ENCODE measurements at regions not wholly inside any gene's neighbourhood (a gene's known extent, or its start where the extent isn't known, plus 50 kb on each side); places are given as distances from the start of the nearest gene placed in this dataset.
"Not testable (repeated sequence)": the region's sequence is repeated elsewhere in the genome, so short reads cannot be mapped to it uniquely, and the experiment has no call there.

- H3K27ac ChIP-seq (ENCODE audit: low read depth in 2 of 2, low read length in 1 of 2); H3K36me3 ChIP-seq (replicated peaks in 1 of 2; ENCODE audit: control insufficient read depth in 1 of 2, insufficient read depth in 2 of 2, low read length in 1 of 2); H3K27me3 ChIP-seq (ENCODE audit: insufficient read depth); H3F3A ChIP-seq (replicated peaks; ENCODE audit: insufficient read depth); H3K79me2 ChIP-seq (ENCODE audit: insufficient read depth); DNase-seq; H3K9me3 ChIP-seq; H3K9me2 ChIP-seq; CTCF ChIA-PET; H3K4me1 ChIP-seq (ENCODE audit: control insufficient read depth in 1 of 2, insufficient read depth in 2 of 2, low read depth in 1 of 2, low read length in 1 of 2); H3K4me3 ChIP-seq (ENCODE audit: low read depth in 2 of 2, low read length in 1 of 2); H2AFZ ChIP-seq (ENCODE audit: low read depth); POLR2A ChIA-PET; H3K9ac ChIP-seq; H3K4me2 ChIP-seq; H4K20me1 ChIP-seq (ENCODE audit: insufficient read depth): not testable (repeated sequence)
- WGBS (ENCODE audit: low lambda C conversion rate) = 0% methylated on average over 1 of the region's 7 CpGs
Observed at GRCh38 chr4:4019071-4019470, 207.7 kb downstream of the OTOP1 start.

DNA sequence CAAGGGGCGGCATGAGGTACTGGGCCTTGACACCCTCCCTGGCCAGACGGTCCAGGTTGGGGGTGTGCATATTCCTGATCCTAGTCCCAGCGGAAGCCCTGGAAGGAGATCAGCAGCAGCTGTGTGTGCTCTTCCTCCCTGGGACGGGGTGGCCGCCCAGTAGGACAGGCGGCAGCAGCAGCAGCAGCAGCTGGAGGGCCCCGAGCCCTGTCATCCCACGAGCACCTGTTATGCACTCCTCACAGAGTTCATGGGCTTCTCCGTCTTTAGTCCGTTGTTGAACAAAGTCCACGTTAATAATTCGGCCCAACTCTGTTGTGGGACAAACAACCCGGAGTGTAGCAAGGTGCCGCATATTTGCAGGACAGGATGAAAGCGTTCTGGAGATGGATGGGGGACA lies 205.6 kb downstream of the OTOP1 start:
- H3K9me2 ChIP-seq; H4K20me1 ChIP-seq (ENCODE audit: insufficient read depth); H3K4me2 ChIP-seq: not testable (repeated sequence)

GRCh38 chr4:4026708-4027107 lies 200.0 kb downstream of the OTOP1 start:
- H4K20me1 ChIP-seq (ENCODE audit: insufficient read depth); H3K27me3 ChIP-seq (ENCODE audit: insufficient read depth); H3K79me2 ChIP-seq (ENCODE audit: insufficient read depth); POLR2A ChIA-PET; CTCF ChIA-PET; H3K27ac ChIP-seq (ENCODE audit: low read depth in 2 of 2, low read length in 1 of 2); H3K4me2 ChIP-seq; H3K9ac ChIP-seq; H3K4me3 ChIP-seq (ENCODE audit: low read depth in 2 of 2, low read length in 1 of 2); H3F3A ChIP-seq (replicated peaks; ENCODE audit: insufficient read depth); H3K4me1 ChIP-seq (ENCODE audit: control insufficient read depth in 1 of 2, insufficient read depth in 2 of 2, low read depth in 1 of 2, low read length in 1 of 2); DNase-seq; H2AFZ ChIP-seq (ENCODE audit: low read depth); H3K9me3 ChIP-seq; H3K36me3 ChIP-seq (replicated peaks in 1 of 2; ENCODE audit: control insufficient read depth in 1 of 2, insufficient read depth in 2 of 2, low read length in 1 of 2); H3K9me2 ChIP-seq: not testable (repeated sequence)
- TF ChIP-seq USF1 (IDR thresholded peaks at IDR 0.05; ENCODE audit: borderline replicate concordance, low read depth) = peak; percentile 23; the same call in 1 of the 2 replicates
- WGBS (ENCODE audit: low lambda C conversion rate) = 1% methylated on average over 4 of the region's 4 CpGs

More for the DNA sequence above, 205.6 kb downstream of the OTOP1 start:
- H3K4me3 ChIP-seq (ENCODE audit: low read depth in 2 of 2, low read length in 1 of 2); H3K79me2 ChIP-seq (ENCODE audit: insufficient read depth); H2AFZ ChIP-seq (ENCODE audit: low read depth); DNase-seq; CTCF ChIA-PET; POLR2A ChIA-PET; H3K27ac ChIP-seq (ENCODE audit: low read depth in 2 of 2, low read length in 1 of 2); H3K9ac ChIP-seq; H3K27me3 ChIP-seq (ENCODE audit: insufficient read depth); H3K36me3 ChIP-seq (replicated peaks in 1 of 2; ENCODE audit: control insufficient read depth in 1 of 2, insufficient read depth in 2 of 2, low read length in 1 of 2); H3K4me1 ChIP-seq (ENCODE audit: control insufficient read depth in 1 of 2, insufficient read depth in 2 of 2, low read depth in 1 of 2, low read length in 1 of 2); H3F3A ChIP-seq (replicated peaks; ENCODE audit: insufficient read depth); H3K9me3 ChIP-seq: not testable (repeated sequence)
- 0% methylated on average over 1 of the region's 15 CpGs for WGBS (ENCODE audit: low lambda C conversion rate)

DNA sequence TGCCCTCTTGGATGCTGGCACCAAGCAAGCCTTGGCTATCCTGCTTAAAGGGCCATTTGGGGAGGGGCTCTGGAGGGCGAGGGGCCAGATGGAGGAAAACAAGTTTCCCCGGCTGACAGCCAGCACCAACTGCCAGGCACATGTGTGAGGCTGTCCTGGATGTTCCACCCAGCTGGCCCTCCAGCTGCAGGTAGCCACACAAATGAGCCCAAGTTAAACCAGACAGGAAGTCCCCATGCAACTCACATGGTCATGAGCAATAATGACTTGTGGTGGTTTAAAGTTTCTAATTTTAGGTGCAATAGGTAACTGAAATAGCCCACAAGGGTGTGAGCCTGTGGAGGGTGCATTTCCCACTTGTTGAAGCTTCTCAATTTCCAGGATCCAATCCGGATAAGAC lies 198.0 kb downstream of the OTOP1 start:
- H3F3A ChIP-seq (replicated peaks; ENCODE audit: insufficient read depth); CTCF ChIA-PET; H3K9me3 ChIP-seq; H3K27me3 ChIP-seq (ENCODE audit: insufficient read depth); H3K79me2 ChIP-seq (ENCODE audit: insufficient read depth); H3K4me3 ChIP-seq (ENCODE audit: low read depth in 2 of 2, low read length in 1 of 2); H4K20me1 ChIP-seq (ENCODE audit: insufficient read depth); H3K4me2 ChIP-seq; H3K36me3 ChIP-seq (replicated peaks in 1 of 2; ENCODE audit: control insufficient read depth in 1 of 2, insufficient read depth in 2 of 2, low read length in 1 of 2); H3K27ac ChIP-seq (ENCODE audit: low read depth in 2 of 2, low read length in 1 of 2); H3K9me2 ChIP-seq; H3K4me1 ChIP-seq (ENCODE audit: control insufficient read depth in 1 of 2, insufficient read depth in 2 of 2, low read depth in 1 of 2, low read length in 1 of 2); H3K9ac ChIP-seq; POLR2A ChIA-PET; H2AFZ ChIP-seq (ENCODE audit: low read depth); DNase-seq: not testable (repeated sequence)
- WGBS (ENCODE audit: low lambda C conversion rate) = 0% methylated on average over 3 of the region's 3 CpGs

DNA sequence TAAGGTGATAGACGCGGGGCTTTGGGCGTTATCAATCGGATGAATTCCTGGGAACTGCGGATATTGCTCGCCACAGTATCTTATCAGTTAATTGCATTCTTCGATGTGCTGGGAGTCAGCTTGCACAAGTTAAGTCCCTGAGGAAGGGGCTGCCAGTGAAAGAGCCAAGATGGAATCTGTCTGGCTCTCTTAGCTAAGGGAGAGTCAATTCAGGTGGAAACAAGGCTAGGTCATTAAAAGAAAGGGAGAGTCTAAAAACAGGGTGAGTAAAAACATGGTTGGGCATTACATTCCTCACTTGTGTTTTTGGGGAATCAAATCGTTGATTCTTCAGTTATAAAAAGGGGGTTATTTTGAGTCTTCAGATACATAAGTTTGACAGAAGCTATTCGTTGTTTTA lies 196.2 kb downstream of the OTOP1 start:
- H3K27ac ChIP-seq (ENCODE audit: low read depth in 2 of 2, low read length in 1 of 2); POLR2A ChIA-PET; DNase-seq; H3K27me3 ChIP-seq (ENCODE audit: insufficient read depth); H3K4me2 ChIP-seq; H3K36me3 ChIP-seq (replicated peaks in 1 of 2; ENCODE audit: control insufficient read depth in 1 of 2, insufficient read depth in 2 of 2, low read length in 1 of 2); CTCF ChIA-PET; H3F3A ChIP-seq (replicated peaks; ENCODE audit: insufficient read depth); H4K20me1 ChIP-seq (ENCODE audit: insufficient read depth); H3K9me2 ChIP-seq; H3K4me3 ChIP-seq (ENCODE audit: low read depth in 2 of 2, low read length in 1 of 2); H3K9me3 ChIP-seq; H2AFZ ChIP-seq (ENCODE audit: low read depth); H3K79me2 ChIP-seq (ENCODE audit: insufficient read depth); H3K4me1 ChIP-seq (ENCODE audit: control insufficient read depth in 1 of 2, insufficient read depth in 2 of 2, low read depth in 1 of 2, low read length in 1 of 2); H3K9ac ChIP-seq: not testable (repeated sequence)
- 11% methylated on average over 9 of the region's 9 CpGs for WGBS (ENCODE audit: low lambda C conversion rate)

DNA sequence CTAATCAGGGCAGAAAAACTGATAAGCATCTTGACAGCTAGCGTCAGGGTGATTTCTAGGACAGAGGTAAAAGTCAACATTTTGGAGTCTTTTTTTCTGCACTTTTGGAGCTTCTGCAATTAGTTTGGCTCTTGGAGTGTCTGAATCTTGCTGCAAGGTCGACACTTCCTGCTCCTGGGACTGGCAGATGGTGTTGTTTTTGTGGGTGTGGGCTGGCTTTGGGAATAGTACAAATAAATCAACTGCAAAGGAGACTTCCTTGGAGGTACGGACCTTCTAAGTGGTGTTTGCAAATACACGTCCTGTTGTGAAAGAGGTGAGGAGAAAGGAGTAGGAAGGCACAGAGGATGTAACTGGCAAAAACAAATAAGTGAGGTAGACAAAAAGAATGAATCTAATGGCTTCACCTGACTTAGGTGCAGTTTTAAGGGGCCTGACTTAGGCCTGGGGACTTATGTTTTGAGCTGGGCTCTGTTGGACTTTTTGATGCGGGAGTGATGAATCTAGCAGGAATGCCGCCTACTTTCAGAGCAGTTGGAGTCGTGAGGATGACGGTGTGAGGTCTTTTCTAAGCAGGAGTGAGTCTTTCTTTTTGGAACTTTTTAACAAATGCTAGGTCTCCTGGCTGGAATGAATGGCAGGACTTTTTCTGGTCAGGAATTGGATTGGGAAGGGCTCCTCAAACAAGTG lies 195.1 kb downstream of the OTOP1 start:
- DNase-seq; H3K9me2 ChIP-seq; CTCF ChIA-PET; H3K9ac ChIP-seq; H2AFZ ChIP-seq (ENCODE audit: low read depth); H3K4me2 ChIP-seq; H3K79me2 ChIP-seq (ENCODE audit: insufficient read depth); H3F3A ChIP-seq (replicated peaks; ENCODE audit: insufficient read depth); H4K20me1 ChIP-seq (ENCODE audit: insufficient read depth); H3K4me1 ChIP-seq (ENCODE audit: control insufficient read depth in 1 of 2, insufficient read depth in 2 of 2, low read depth in 1 of 2, low read length in 1 of 2); H3K27ac ChIP-seq (ENCODE audit: low read depth in 2 of 2, low read length in 1 of 2); H3K36me3 ChIP-seq (replicated peaks in 1 of 2; ENCODE audit: control insufficient read depth in 1 of 2, insufficient read depth in 2 of 2, low read length in 1 of 2); H3K9me3 ChIP-seq; H3K4me3 ChIP-seq (ENCODE audit: low read depth in 2 of 2, low read length in 1 of 2); POLR2A ChIA-PET: not testable (repeated sequence)
- 4% methylated on average over 8 of the region's 8 CpGs for WGBS (ENCODE audit: low lambda C conversion rate)
- H3K27me3 ChIP-seq (ENCODE audit: insufficient read depth) = peaks cover 14% of the 10 kb centered on the region; the same call in 1 of the 2 replicates
